BLaER1 (cell line): ENCODE measurements at regions not wholly inside any gene's neighbourhood (a gene's known extent, or its start where the extent isn't known, plus 50 kb on each side); places are given as distances from the start of the nearest gene placed in this dataset.

Experiments used
- H3K27ac ChIP-seq: shearing (Covaris generic); formaldehyde crosslinking; 2 replicates; pipeline ENCODE4 v1.8.1; 2022
- H3K27me3 ChIP-seq: shearing (Covaris generic); formaldehyde crosslinking; 2 replicates; pipeline ENCODE4 v1.8.1; 2022
- H3K36me3 ChIP-seq: shearing (Covaris generic); formaldehyde crosslinking; 2 replicates; pipeline ENCODE4 v1.8.1; 2022
- H3K4me1 ChIP-seq: shearing (Covaris generic); formaldehyde crosslinking; 2 replicates; pipeline ENCODE4 v1.8.1; 2022
- H3K4me2 ChIP-seq: shearing (Covaris generic); formaldehyde crosslinking; 2 replicates; pipeline ENCODE4 v1.8.1; 2022
- H3K4me3 ChIP-seq: shearing (Covaris generic); formaldehyde crosslinking; 2 replicates; pipeline ENCODE4 v1.8.1; 2022
- H3K9ac ChIP-seq: shearing (Covaris generic); formaldehyde crosslinking; 2 replicates; pipeline ENCODE4 v1.8.1; 2022
- H3K9me3 ChIP-seq: shearing (Covaris generic); formaldehyde crosslinking; 2 replicates; pipeline ENCODE4 v1.8.1; 2022
- H4K20me1 ChIP-seq: shearing (Covaris generic); formaldehyde crosslinking; 2 replicates; pipeline ENCODE4 v1.8.1; 2022
- Cebpa-rat ChIP-seq: shearing (Covaris generic); IDR thresholded peaks from 2 replicates; pipeline ENCODE4 v1.8.1; 2022

DNA sequence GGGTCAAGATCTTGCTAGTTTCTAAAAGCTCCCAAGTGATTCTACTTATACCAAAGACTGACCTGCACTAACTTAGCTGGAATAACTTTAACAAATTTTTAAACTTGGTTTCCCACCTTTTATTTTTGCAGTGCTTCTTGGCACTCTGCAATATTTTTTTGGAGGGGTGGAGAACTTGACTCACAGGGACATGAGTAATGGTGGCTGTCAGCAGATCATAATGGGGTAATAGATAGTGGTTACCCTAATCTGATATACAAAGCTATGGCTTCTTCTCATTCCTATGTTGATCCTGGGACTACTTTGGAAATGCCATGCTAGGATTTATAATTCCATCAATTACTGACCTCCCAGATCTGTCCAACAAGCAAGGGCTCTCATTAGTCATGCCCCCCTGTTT lies 295.7 kb downstream of the GPAT3 start:
- no peaks in the 10 kb centered on the region for H3K36me3 ChIP-seq
- no peaks in the 10 kb centered on the region for H4K20me1 ChIP-seq
- no peak overlapping the region for H3K9ac ChIP-seq
- H3K4me2 ChIP-seq: no peak overlapping the region
- no peak overlapping the region for H3K4me3 ChIP-seq
- H3K9me3 ChIP-seq: no peaks in the 10 kb centered on the region
- no peak for TF ChIP-seq Cebpa-rat
- H3K27me3 ChIP-seq: no peaks in the 10 kb centered on the region
- H3K4me1 ChIP-seq: no peaks in the 10 kb centered on the region
- no peak overlapping the region for H3K27ac ChIP-seq

DNA sequence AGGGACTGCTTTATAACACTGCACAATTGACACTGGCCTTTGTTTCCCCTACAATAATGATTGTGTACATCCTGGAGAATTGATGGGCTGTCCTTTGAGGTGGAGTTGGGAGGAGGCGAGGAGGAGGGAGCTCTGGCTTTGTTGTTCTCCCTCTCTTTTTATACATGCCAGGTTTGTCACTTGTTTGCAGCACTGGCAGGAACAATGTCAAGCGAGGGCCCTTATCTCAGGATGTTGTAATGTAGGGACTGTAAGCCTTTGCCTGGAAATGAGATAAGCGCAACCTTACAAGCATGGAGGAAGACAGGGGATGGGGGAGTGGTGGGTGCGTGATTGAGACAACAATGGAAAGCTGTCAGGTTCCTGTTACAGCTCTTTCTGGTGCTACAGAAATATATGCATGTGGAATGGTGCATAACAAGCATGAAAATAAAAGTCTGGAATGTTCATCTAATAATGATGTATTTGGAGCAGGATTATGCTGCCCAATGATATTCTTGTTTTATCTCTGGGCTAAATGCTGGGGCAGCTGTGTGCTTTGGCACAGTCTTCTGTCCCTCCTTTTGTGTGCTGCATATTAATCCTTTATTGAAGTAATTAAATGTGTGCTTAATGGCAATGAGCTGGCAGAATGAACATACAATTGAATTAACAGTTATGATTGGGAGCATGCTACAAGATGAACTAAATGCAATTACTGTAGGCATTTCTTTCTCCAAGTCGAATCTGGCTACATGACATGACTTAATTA lies 294.4 kb downstream of the GPAT3 start:
- H3K36me3 ChIP-seq: no peaks in the 10 kb centered on the region
- H3K27ac ChIP-seq: no peak overlapping the region
- H3K27me3 ChIP-seq: no peaks in the 10 kb centered on the region

DNA sequence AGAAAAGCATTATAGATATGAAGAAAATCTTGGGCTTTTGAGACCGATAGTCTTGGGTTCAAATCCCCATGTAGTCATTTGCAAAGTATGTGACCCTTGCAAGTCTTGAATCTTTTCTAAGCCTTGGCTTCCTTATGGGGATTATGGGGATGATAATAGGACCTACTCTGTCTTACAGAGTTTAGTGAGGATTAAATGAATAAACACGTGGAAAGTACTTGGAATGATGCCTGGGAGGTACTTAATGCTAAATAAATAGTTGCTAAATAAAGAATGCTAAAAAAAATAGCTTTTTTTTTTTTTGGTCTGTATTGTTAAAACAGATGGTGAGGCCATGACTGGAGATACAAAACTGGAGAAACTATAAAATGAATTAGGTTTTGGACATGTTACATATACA lies 292.7 kb downstream of the GPAT3 start:
- Histone ChIP-seq H3K4me2 (no peak overlapping the region), H3K27me3 (no peaks in the 10 kb centered on the region), H3K9me3 (no peaks in the 10 kb centered on the region), H3K9ac (no peak overlapping the region), H3K4me1 (no peaks in the 10 kb centered on the region), H3K4me3 (no peak overlapping the region), H3K27ac (no peak overlapping the region), H3K36me3 (no peaks in the 10 kb centered on the region), H4K20me1 (no peaks in the 10 kb centered on the region)
- TF ChIP-seq Cebpa-rat: no peak

More for the DNA sequence above, 294.4 kb downstream of the GPAT3 start:
- H3K4me3 ChIP-seq: no peak overlapping the region
- H3K4me1 ChIP-seq: no peaks in the 10 kb centered on the region
- H3K9ac ChIP-seq: no peak overlapping the region
- TF ChIP-seq Cebpa-rat: no peak
- H3K9me3 ChIP-seq: no peaks in the 10 kb centered on the region
- H4K20me1 ChIP-seq: no peaks in the 10 kb centered on the region
- no peak overlapping the region for H3K4me2 ChIP-seq

DNA sequence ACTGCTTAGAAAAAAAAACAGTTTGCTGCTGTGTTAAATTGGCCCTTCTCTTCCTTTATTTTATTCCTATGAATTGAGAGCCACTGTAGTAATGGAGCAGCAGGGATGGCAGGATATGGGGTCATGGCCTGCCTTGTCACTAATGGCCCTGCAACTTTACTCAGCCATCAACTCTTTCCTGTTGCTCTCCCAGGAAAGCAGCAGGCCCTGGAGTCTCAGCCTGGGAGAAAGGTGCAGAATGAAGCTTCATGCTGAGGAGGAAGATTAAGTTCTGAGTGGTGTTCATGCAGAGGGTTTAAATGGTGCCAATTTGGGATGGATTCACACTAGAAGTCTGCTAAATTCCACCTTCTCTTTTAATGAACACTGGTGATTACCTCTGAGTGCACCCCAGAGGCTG lies 285.6 kb downstream of the GPAT3 start:
- Histone ChIP-seq H3K27ac (no peak overlapping the region), H3K9ac (no peak overlapping the region), H3K4me3 (no peak overlapping the region), H3K27me3 (no peaks in the 10 kb centered on the region), H3K4me2 (no peak overlapping the region), H3K4me1 (no peaks in the 10 kb centered on the region), H3K36me3 (no peaks in the 10 kb centered on the region), H4K20me1 (no peaks in the 10 kb centered on the region), H3K9me3 (peaks cover 12% of the 10 kb centered on the region)
- TF ChIP-seq Cebpa-rat: no peak

DNA sequence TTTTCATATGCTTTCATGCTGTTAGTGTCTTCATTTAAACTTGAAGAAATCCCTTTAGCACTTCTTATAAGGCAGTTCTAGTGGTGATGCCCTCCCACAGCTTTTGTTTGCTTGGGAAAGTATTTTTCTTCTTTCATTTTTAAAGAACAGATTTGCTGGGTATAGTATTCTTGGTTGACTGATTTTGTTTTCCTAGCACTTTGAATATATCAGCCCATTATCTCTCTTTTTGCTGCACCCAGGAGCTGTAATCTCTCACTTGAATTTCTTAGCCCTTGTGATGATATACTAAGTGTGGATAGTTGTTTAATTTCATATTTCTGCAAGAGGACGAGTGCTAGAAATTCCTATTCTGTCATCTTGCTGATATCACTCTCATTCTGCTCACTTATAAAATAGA lies 283.7 kb downstream of the GPAT3 start:
- Histone ChIP-seq H3K4me2 (no peak overlapping the region), H3K27ac (no peak overlapping the region), H4K20me1 (no peaks in the 10 kb centered on the region), H3K27me3 (no peaks in the 10 kb centered on the region), H3K4me3 (no peak overlapping the region), H3K4me1 (no peaks in the 10 kb centered on the region), H3K9me3 (peaks cover 12% of the 10 kb centered on the region), H3K9ac (no peak overlapping the region), H3K36me3 (no peaks in the 10 kb centered on the region)
- no peak for TF ChIP-seq Cebpa-rat

DNA sequence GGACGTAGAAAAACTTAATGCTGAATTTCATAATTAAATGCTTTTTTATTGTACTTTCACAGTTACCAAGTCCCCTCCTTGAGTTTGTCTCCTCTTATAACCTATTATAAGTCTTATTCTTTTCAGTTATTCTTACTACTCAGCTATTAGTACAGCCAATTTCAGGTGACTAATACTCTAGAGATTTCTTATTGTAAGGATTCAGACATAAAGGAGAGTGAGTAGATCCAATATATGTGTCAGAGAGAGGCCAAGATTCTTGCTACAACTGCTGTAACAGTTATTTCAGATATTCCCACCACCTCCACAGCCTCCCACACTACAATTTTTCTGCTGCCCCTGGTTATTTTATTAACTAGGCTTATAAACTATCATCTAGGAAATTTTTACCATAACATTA lies 274.5 kb downstream of the GPAT3 start:
- no peaks in the 10 kb centered on the region for H3K9me3 ChIP-seq
- H3K4me1 ChIP-seq: no peaks in the 10 kb centered on the region
- H3K9ac ChIP-seq: no peak overlapping the region
- no peak overlapping the region for H3K27ac ChIP-seq
- TF ChIP-seq Cebpa-rat: no peak
- no peaks in the 10 kb centered on the region for H3K27me3 ChIP-seq
- H3K4me3 ChIP-seq: no peak overlapping the region
- H3K36me3 ChIP-seq: no peaks in the 10 kb centered on the region
- H4K20me1 ChIP-seq: no peaks in the 10 kb centered on the region
- H3K4me2 ChIP-seq: no peak overlapping the region

DNA sequence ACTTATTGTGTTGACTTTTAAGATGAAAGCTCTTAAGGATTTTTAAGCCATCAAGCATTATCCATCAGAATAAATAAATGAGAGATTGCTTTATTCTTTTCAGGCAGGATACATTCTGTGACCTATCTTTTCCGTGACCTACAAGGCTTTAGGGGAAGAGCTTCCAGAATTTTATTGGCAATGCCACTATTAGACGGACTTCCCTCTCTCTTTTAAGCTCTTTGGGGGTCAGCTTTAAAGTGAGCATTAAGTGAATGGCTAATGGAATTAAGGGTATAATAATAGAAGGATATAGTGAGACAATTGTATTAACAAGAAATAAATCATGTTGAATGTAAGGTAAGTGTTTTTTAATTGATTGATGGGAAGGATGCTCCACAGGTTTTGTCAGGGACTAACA lies 273.7 kb downstream of the GPAT3 start:
- H3K27ac ChIP-seq: no peak overlapping the region
- no peak overlapping the region for H3K4me3 ChIP-seq
- H3K27me3 ChIP-seq: no peaks in the 10 kb centered on the region
- no peak overlapping the region for H3K9ac ChIP-seq
- TF ChIP-seq Cebpa-rat: no peak
- no peak overlapping the region for H3K4me2 ChIP-seq
- H3K36me3 ChIP-seq: no peaks in the 10 kb centered on the region
- H3K4me1 ChIP-seq: no peaks in the 10 kb centered on the region
- no peaks in the 10 kb centered on the region for H3K9me3 ChIP-seq
- H4K20me1 ChIP-seq: no peaks in the 10 kb centered on the region

DNA sequence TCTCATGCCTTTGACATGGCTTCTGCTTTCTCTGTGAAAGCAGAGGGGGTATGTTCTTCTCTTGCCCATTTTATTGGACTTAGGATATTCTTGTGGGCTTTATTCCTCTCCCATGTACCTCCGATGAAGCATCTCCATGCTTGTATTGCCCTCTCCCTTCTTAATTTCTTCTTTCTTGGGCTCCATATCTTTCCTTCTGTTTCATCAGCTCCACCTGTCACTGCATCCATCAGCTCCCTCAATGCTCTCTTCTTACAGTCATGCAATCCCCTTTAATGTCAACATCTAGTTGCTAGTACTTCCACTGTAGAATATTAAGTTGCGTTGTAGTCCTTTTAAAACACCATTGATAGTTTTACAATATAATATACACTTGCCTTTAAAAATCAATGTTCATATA lies 257.6 kb downstream of the GPAT3 start:
- TF ChIP-seq Cebpa-rat: no peak
- no peaks in the 10 kb centered on the region for H4K20me1 ChIP-seq
- H3K9me3 ChIP-seq: no peaks in the 10 kb centered on the region
- no peaks in the 10 kb centered on the region for H3K4me1 ChIP-seq
- H3K27me3 ChIP-seq: no peaks in the 10 kb centered on the region
- no peak overlapping the region for H3K4me3 ChIP-seq
- no peak overlapping the region for H3K9ac ChIP-seq
- no peak overlapping the region for H3K4me2 ChIP-seq
- no peak overlapping the region for H3K27ac ChIP-seq
- no peaks in the 10 kb centered on the region for H3K36me3 ChIP-seq

DNA sequence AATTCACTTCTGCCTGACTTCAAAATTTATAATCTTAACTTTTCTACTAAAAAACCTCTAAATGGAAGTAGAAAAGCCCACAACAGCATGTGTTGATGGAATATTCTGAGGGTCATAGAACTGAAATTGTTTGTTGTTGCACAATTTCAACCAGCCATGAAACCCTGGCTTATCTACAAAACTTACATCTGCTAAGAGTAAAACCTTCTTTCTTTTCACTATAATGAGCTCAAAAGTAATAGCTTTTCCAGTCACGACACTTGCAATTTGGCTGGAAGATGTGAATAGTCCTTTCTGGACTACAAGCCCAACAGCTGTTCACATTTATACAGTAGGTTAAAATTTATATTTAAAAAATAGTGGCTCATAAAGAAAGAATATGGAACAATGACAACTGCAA lies 250.0 kb downstream of the GPAT3 start:
- Histone ChIP-seq H3K36me3 (no peaks in the 10 kb centered on the region), H3K27me3 (no peaks in the 10 kb centered on the region), H4K20me1 (no peaks in the 10 kb centered on the region), H3K4me3 (no peak overlapping the region), H3K27ac (no peak overlapping the region), H3K4me1 (no peaks in the 10 kb centered on the region), H3K9me3 (no peaks in the 10 kb centered on the region), H3K4me2 (no peak overlapping the region), H3K9ac (no peak overlapping the region)
- TF ChIP-seq Cebpa-rat: no peak

DNA sequence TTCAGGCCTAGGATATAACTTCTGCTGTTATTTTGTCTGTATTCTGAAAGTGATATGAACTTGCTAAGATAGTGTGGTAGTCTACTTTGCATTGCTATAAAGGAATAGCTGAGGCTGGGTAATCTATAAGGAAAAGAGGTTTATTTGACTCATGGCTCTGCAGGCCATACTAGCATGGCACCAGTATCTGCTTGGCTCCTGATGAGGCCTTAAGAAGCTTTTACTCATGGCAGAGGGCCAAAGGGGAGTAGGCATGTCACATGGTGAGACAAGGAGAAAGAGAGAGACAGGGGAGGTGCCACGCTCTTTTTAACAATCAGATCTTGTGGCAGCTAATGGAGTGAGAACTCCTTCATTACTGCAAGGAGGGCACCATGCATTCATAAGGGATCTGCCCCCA lies 247.3 kb downstream of the GPAT3 start:
- no peaks in the 10 kb centered on the region for H3K9me3 ChIP-seq
- H3K4me2 ChIP-seq: no peak overlapping the region
- TF ChIP-seq Cebpa-rat: no peak
- H3K4me1 ChIP-seq: no peaks in the 10 kb centered on the region
- H4K20me1 ChIP-seq: no peaks in the 10 kb centered on the region
- no peaks in the 10 kb centered on the region for H3K27me3 ChIP-seq
- H3K27ac ChIP-seq: no peak overlapping the region
- H3K36me3 ChIP-seq: no peaks in the 10 kb centered on the region
- H3K4me3 ChIP-seq: no peak overlapping the region
- no peak overlapping the region for H3K9ac ChIP-seq

DNA sequence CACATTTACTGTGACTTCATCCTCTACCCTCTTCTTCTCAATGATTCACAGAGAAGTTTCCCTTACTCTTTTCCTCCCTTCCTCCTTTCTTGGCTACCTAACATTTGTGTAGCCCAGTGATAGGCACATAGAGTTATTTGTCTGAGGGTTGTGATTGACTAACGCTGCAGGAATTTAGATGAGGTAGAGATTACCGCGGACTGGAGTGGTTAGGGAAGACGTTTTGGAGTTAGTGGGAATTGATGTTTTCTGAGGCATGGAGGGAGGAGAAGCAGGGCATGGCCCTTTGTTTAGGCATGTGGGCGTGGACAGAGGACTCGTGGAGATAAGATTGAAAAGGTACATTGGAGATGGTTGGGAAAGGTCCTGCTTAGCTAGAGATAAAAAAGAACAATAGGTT lies 246.7 kb downstream of the GPAT3 start:
- H3K4me3 ChIP-seq: no peak overlapping the region
- no peak overlapping the region for H3K27ac ChIP-seq
- no peak for TF ChIP-seq Cebpa-rat
- H3K4me2 ChIP-seq: no peak overlapping the region
- H3K27me3 ChIP-seq: no peaks in the 10 kb centered on the region
- H4K20me1 ChIP-seq: no peaks in the 10 kb centered on the region
- H3K36me3 ChIP-seq: no peaks in the 10 kb centered on the region
- no peaks in the 10 kb centered on the region for H3K9me3 ChIP-seq
- H3K4me1 ChIP-seq: no peaks in the 10 kb centered on the region
- no peak overlapping the region for H3K9ac ChIP-seq
